ENCODE measurements at regions not wholly inside any gene's neighbourhood (a gene's known extent, or its start where the extent isn't known, plus 50 kb on each side); places are given as distances from the start of the nearest gene placed in this dataset.
A peak's percentile ranks its signal among the peaks of the same experiment; 100 is the strongest.

- intact Hi-C loops (cut with DNase I) = no loop called here
- no peak for TF ChIP-seq CTCF (IDR thresholded peaks at IDR 0.05)
- no peak for TF ChIP-seq POLR2A (IDR thresholded peaks at IDR 0.05)
- Histone ChIP-seq H3K4me3 (no peak overlapping the region), H3K4me1 (ENCODE audit: insufficient read depth) (no peaks in the 10 kb centered on the region), H3K36me3 (no peaks in the 10 kb centered on the region), H3K27me3 (no peaks in the 10 kb centered on the region), H3K27ac (no peak overlapping the region), H3K9me3 (no peaks in the 10 kb centered on the region)
- 82 to 86% (median 83%) methylated on average over 7 of the region's 7 CpGs for WGBS, 3 donors
- peak in 1 of 5 donors; percentile 8 for DNase-seq
Measured at GRCh38 chr3:127104586-127104985, 88.3 kb upstream of the PRR23E start.

- H3K4me3 ChIP-seq = no peak overlapping the region
- WGBS, 3 donors = 67 to 71% (median 70%) methylated on average over 4 of the region's 4 CpGs
- H3K27me3 ChIP-seq = no peaks in the 10 kb centered on the region
- no peaks in the 10 kb centered on the region for H3K4me1 ChIP-seq (ENCODE audit: insufficient read depth)
- H3K9me3 ChIP-seq = no peaks in the 10 kb centered on the region
- intact Hi-C loops (cut with DNase I) = no loop called here
- no peaks in the 10 kb centered on the region for H3K36me3 ChIP-seq
- no peak overlapping the region for H3K27ac ChIP-seq
- TF ChIP-seq CTCF (IDR thresholded peaks at IDR 0.05) (no peak), POLR2A (IDR thresholded peaks at IDR 0.05) (no peak), EP300 (IDR thresholded peaks at IDR 0.05) (no peak)
- DNase-seq = peak in 1 of 5 donors; percentile 3
Measured at GRCh38 chr3:127105587-127105986, 87.3 kb upstream of the PRR23E start.

- Histone ChIP-seq H3K9me3 (no peaks in the 10 kb centered on the region), H3K27ac (no peak overlapping the region), H3K4me1 (ENCODE audit: insufficient read depth) (no peaks in the 10 kb centered on the region), H3K4me3 (no peak overlapping the region), H3K36me3 (no peaks in the 10 kb centered on the region), H3K27me3 (no peaks in the 10 kb centered on the region)
- DNase-seq = peak in 1 of 5 donors; percentile 5
- intact Hi-C loops (cut with DNase I) = no loop called here
- WGBS, 3 donors = 85 to 87% (median 86%) methylated on average over 7 of the region's 7 CpGs
- no peak for TF ChIP-seq EP300 (IDR thresholded peaks at IDR 0.05)
- TF ChIP-seq CTCF (IDR thresholded peaks at IDR 0.05) = no peak
- TF ChIP-seq POLR2A (IDR thresholded peaks at IDR 0.05) = no peak
Measured at GRCh38 chr3:127106053-127106452, 86.9 kb upstream of the PRR23E start.

- TF ChIP-seq POLR2A (IDR thresholded peaks at IDR 0.05) (no peak), CTCF (IDR thresholded peaks at IDR 0.05) (no peak), EP300 (IDR thresholded peaks at IDR 0.05) (no peak)
- intact Hi-C loops (cut with DNase I) = no loop called here
- H3K27ac ChIP-seq = no peak overlapping the region
- DNase-seq = no peak
- no peak overlapping the region for H3K4me3 ChIP-seq
- 75 to 84% (median 80%) methylated on average over 9 of the region's 9 CpGs for WGBS, 3 donors
- no peaks in the 10 kb centered on the region for H3K27me3 ChIP-seq
- H3K9me3 ChIP-seq = no peaks in the 10 kb centered on the region
- no peaks in the 10 kb centered on the region for H3K36me3 ChIP-seq
- H3K4me1 ChIP-seq (ENCODE audit: insufficient read depth) = no peaks in the 10 kb centered on the region
Measured at GRCh38 chr3:127106456-127106855, 86.5 kb upstream of the PRR23E start.

- Histone ChIP-seq H3K36me3 (no peaks in the 10 kb centered on the region), H3K9me3 (no peaks in the 10 kb centered on the region), H3K27me3 (no peaks in the 10 kb centered on the region), H3K4me3 (no peak overlapping the region), H3K27ac (no peak overlapping the region), H3K4me1 (ENCODE audit: insufficient read depth) (no peaks in the 10 kb centered on the region)
- TF ChIP-seq POLR2A (IDR thresholded peaks at IDR 0.05) (no peak), EP300 (IDR thresholded peaks at IDR 0.05) (no peak)
- WGBS, 3 donors = 72 to 74% (median 73%) methylated on average over 9 of the region's 9 CpGs
- intact Hi-C loops (cut with DNase I) = no loop called here
- DNase-seq = no peak
Measured at GRCh38 chr3:127107002-127107401, 85.9 kb upstream of the PRR23E start.

All from ovary (tissue), 7 donors.